GM20000 (cell line): ENCODE measurements at regions not wholly inside any gene's neighbourhood (a gene's known extent, or its start where the extent isn't known, plus 50 kb on each side); places are given as distances from the start of the nearest gene placed in this dataset.

Experiments
- DNase-seq: peaks from one replicate; pipeline ENCODE4 v3.0.0; 2012; ENCODE audit warnings: low spot score
- CTCF ChIP-seq: IDR thresholded peaks from 2 replicates; pipeline ENCODE4 v1.5.1; 2012; ENCODE audit warnings: mild to moderate bottlenecking, control low read depth; ENCODE audit errors: extremely low read depth, missing control alignments

- DNase-seq = no peak
- TF ChIP-seq CTCF = no peak
Observed at GRCh38 chr6:78345882-78346281, 521.5 kb upstream of the IRAK1BP1 start.

GRCh38 chr6:78347191-78347916 is 520.0 kb upstream of the IRAK1BP1 start:
- no peak for TF ChIP-seq CTCF
- DNase-seq = no peak

- TF ChIP-seq CTCF = no peak
- DNase-seq = no peak
Observed at GRCh38 chr6:78353040-78353439, 514.3 kb upstream of the IRAK1BP1 start.

- no peak for TF ChIP-seq CTCF
- DNase-seq = no peak
Observed at GRCh38 chr6:78363688-78364087, 503.7 kb upstream of the IRAK1BP1 start.

GRCh38 chr6:78365473-78365872 is 501.9 kb upstream of the IRAK1BP1 start:
- no peak for DNase-seq
- TF ChIP-seq CTCF = no peak

- TF ChIP-seq CTCF = no peak
- DNase-seq = no peak
Observed at GRCh38 chr6:78377056-78377455, 490.3 kb upstream of the IRAK1BP1 start.

- no peak for DNase-seq
- TF ChIP-seq CTCF = no peak
Observed at GRCh38 chr6:78379982-78380381, 487.4 kb upstream of the IRAK1BP1 start.
